ENCODE measurements at regions not wholly inside any gene's neighbourhood (a gene's known extent, or its start where the extent isn't known, plus 50 kb on each side); places are given as distances from the start of the nearest gene placed in this dataset.

DNA sequence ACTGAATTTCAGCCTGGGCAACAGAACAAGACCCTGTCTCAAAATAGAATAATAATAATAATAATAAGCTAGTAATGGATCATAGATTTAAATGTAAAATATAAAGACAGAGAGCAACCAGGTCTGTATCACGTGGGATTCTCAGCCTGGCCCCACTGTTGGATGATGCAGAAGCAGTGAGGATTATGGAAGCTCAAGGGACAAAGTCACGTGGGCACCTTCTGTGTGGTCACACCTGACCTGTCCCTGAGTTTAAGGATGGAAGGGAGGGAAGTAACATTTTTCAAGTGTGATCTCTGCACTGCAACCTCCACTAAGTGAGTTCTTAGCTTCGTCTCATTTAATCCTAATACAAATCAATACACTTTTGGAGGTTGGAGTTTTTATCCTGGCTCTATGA, 212.5 kb upstream of the IER5L start:
- DNase-seq (ENCODE audit: low read depth in 4 of 4, low spot score in 1 of 4): no peak

DNA sequence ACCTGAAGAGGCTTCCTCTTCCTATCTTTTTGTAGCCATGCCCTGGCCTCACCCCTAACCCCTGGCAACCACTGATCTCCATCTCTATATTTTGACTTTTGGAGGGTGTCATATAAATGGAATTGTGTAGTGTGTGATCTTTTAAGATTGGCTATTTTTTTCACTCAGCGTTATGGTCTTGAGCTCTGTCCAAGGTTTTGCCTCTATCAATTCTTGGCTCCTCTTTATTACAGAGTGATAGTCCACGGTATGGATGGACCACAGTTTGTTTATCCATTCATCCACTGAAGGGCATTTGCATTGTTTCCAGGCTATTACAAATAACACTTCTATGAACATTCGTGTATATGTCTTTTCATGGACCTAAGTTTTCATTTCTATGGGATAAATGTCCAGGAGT, 209.8 kb upstream of the IER5L start:
- no peak for DNase-seq (ENCODE audit: low read depth in 4 of 4, low spot score in 1 of 4)

DNA sequence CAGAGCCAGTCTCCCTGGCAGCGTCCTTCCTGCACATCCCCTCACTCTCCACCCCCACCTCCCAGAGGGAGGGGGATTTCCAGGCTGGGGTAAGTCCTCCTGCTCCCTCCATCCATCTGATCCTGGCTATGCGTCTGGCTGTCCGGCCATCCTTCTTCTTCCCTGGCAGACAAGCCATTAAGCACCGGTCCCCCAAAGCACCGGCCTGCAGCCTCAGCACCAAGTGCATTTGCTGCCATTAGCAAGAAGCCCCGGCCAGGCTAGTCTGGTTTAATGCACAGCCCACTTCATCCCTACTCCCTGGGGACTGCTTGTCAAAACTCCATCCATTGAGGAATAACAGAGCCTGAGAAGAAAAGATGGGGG, 208.7 kb upstream of the IER5L start:
- DNase-seq (ENCODE audit: low read depth in 4 of 4, low spot score in 1 of 4): no peak

DNA sequence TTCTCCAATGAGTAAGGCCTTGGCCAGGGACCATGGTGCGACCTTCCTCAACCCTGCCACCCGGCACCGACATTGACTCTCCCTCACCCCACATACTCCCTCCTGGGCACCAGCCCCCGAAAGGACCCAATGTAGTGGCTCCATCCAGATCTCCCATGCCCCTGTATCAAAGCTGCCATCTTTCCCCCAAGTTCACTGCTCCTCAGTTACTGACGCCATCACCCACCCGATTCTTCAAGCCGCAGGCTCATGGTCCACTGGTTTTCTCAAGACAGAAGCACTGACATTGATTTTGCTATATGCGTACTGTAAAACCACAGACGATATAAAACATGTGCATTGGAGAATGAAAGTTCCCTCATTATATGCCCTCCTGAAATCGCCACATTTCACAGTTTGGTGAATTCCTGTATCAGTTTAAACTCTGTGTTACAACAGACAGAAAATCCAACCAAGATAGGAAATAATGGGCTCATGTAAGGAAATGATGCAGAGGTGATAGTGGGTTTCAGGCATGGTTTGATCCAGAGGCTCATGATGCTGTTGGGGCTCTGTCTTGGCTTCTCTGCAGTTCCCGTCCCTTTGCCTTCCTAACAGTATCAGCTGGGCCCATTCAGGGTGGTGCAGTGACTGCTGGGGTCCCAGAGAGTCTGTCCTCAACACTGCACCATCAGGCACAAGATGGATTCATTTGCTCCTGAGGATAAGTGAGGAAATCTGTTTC, 207.3 kb upstream of the IER5L start:
- no peak for DNase-seq (ENCODE audit: low read depth in 4 of 4, low spot score in 1 of 4)

DNA sequence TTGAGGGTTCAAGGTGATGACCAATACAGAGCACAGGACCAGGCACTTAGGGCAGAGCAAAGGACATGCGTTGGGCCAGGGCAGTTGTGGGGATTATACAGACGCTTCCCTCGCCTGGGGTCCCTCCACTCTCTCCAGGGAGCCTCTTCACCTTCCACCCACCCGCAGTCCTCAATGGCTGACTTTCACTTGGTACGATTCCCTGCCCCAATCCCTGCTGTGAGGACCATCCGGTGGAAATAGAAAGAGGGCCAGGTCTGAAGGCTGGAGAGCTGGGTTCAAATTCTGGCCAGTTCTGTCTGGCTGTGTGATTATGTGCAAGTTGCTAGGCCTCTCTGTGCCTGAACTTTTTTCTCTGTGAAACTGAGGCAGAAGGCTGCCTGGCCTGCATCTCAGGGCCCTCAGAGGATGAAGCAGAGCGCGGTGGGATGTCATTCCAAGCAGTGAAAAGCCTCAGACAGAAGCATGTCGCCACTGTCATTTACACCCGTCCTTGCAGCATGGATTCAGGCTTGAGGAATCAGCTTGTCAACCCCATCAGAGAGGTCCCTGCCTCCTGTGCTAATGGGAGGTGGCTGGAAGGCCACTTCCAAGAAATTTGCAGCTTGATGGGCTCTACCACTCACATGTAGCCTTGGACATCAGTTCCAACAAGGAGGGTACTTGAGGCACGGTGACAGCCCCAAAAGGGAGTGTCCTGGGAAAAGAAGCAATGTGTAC, 206.6 kb upstream of the IER5L start:
- DNase-seq (ENCODE audit: low read depth in 4 of 4, low spot score in 1 of 4): no peak

DNA sequence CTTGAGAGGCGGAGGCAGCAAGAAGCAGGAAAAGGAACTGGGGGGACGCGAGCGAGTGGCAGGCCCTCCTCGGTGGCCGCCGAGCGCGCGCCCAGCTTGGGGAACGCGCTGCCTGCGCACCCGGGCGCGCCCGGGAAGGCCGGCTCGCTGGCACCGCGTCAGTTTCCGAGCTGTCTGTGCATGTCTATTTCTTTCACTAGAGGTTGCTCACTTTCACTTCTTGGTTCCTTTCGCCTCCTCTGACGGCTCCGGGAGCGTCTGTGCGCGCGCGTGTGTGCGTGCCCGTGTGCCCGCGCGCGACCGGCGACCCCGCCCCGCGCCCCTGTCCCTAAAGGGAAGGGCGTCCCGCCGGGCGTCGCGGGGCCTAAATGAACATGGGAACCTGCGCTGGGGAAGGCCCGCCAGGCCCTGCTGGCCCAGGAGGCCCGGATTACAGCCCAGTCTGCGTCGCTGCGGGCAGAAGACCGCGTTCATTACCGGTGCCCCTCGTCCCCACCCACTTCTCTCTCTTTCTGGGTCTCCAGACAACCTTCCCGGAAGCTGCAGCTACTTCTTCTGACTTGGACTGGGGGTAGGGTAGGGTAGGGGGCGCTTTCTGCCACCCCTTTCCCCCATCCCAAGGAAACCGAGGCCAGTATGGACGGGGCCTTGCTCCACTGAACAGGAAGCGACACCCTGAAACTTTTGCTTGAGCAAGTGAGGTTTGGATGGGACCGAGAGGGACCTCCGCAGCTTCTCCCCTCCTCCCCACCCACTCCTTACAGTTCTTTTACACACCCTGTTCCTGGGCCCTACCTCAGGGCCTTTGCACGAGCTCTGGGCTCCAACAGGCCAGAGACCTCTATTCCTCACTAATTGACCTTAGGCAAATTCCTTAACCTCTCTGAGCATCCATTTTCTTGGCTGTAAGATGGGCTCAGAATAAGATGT, 205.8 kb upstream of the IER5L start:
- peak; percentile 19 to 47 (median 38) for DNase-seq (ENCODE audit: low read depth in 4 of 4, low spot score in 1 of 4)

DNA sequence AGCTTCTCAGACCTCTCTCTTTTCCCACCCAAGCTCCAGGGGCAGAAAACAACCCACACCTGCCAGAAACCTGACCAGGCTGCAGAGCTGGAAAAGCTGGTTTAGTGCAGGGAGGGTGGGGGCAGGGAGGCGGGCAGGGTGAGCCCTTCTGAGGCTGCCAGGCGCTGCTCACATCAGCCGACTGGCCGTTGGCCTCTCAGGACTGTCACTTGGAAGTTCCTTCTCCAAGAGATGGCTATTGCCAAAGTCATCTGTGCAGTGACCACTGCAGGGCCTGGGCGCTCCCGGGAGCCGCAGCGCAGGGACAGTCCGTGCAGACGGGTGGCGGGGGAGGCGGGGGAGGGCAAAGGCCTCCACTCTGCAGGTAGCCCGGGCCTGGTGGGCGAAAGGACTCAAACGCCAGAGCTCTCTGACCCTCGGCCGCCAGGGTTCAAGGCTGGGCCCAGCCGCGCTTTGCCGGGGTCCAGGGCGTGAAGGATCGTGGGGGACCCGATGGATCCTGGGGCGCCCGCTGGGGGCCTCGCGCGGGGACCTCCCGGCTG, 205.0 kb upstream of the IER5L start:
- no peak for DNase-seq (ENCODE audit: low read depth in 4 of 4, low spot score in 1 of 4)

DNA sequence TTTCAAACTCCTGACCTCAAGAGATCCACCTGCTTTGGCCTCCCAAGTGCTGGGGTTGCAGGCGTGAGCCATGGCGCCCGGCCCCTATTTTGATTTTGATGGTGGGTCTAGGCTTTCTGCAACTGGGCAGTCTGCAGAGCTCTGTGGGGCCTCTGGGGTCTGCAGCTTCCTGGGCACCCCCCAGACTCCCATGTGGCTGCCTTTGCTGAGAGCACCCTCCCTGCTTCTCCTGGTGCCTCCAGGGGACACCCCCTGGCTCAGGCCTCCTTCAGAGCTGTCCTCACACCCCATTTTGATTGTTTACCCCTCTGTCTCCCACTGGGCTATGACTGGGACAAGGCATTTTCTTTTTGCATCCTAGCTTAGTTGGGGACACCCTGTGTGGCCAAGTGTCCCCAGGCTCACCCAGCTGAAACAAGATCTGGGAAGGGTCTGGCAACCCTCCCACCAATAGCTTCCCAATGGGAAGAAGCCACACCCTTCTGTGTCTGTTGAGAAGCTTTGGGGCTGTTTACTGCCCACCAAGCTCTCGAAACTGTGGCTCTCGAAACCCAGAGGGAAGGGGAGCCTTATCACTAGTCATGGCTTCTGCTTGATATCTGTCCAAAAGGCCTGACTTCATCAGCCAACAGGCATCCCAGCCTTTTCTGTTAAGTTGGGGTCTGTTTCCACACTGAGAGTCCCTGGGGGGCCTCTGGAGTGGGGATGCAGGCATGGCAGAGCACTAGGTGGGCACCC, 204.4 kb upstream of the IER5L start:
- DNase-seq (ENCODE audit: low read depth in 4 of 4, low spot score in 1 of 4): no peak

DNA sequence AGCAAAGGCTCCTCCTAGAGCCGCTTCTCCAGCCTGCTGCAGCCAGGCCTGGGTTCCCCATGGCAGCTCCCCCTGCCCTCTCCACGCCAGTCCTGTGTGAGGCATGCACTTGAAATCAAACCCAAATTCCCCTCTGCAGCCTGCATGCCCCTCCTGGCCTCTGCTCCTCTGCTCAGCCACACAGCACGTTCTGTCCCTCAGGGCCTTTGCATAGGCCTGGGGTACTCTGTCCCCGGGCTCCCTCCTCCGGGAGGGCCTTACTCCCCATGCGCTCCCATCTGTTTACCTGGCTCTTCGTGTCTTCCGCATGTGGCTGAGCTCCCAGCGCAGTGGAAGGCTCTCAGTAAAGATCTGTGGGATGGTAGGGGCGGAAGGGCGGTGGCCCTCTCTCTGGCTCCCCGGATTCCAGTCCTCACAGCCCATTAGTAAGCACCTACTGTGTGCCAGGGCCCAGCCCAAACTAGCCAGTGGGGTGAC, 203.5 kb upstream of the IER5L start:
- DNase-seq (ENCODE audit: low read depth in 4 of 4, low spot score in 1 of 4): no peak

DNA sequence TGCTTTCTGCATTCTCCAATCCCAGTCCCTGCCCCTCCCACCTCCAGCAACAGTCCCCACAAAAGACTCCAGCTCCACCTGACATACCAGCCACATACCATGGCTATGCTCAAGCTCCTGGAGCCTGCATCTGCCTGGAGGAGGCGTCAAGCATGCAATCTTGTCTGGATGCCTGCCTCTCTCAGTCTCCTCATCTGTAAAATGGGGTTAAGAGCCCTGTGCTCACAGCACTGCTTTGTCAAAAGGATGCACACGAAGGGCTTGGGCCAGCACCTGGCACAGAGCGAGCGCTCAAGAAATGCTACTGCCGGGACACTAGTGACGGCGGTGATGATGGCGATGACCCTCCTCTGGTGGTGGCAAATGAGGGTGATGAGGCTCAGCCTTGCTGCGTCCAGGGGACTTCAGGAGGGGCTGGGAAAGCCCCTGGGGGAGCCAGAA, 202.9 kb upstream of the IER5L start:
- no peak for DNase-seq (ENCODE audit: low read depth in 4 of 4, low spot score in 1 of 4)

DNA sequence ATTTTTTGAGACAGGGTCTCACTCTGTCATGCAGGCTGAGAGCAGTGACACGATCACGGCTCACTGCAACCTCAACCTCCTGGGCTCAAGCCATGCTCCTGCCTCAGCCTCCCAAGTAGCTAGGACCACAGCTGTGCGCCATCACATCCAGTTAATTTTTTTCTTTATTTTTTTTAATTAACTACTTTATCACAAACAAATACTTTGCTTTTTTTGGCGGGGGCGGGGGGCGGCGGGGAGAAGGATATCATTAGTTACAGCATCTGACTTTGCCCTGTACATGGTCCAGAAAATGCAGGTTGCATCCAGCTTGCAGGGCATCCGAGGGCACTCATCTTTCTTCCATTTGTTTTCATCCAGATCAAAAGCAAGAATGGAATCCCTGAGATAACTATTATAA, 201.8 kb upstream of the IER5L start:
- DNase-seq (ENCODE audit: low read depth in 4 of 4, low spot score in 1 of 4): no peak

DNA sequence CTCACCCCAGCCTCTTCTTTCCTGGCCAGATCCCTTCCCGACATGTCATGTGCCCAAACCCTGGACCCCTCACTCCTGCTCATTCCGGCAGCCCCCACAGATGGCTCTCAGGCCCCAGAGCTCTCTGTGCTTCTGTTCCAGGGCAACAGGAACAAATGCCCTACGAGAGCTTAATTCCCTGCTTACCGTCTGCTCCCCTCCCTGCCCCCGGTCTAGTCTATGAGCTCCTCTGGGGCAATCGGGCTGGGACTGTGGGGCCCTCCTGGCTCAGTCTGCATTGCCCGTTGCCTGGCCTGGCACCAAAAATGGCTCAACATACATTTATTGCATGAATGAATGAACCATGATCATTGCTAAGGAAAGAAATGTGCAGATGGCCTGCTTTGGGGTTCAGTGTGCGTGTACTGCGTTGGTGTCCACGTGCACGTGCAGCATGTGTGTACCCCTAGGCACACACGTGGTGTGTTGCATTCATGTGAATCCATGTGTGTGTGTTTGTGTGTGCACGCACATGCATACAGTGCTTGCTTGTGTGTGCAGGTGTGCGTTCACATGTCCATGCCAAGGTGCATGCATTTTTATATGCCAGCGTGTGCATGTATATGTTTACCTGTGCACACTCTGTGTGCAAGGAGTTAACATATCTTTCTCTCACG, 201.2 kb upstream of the IER5L start:
- DNase-seq (ENCODE audit: low read depth in 4 of 4, low spot score in 1 of 4): no peak

DNA sequence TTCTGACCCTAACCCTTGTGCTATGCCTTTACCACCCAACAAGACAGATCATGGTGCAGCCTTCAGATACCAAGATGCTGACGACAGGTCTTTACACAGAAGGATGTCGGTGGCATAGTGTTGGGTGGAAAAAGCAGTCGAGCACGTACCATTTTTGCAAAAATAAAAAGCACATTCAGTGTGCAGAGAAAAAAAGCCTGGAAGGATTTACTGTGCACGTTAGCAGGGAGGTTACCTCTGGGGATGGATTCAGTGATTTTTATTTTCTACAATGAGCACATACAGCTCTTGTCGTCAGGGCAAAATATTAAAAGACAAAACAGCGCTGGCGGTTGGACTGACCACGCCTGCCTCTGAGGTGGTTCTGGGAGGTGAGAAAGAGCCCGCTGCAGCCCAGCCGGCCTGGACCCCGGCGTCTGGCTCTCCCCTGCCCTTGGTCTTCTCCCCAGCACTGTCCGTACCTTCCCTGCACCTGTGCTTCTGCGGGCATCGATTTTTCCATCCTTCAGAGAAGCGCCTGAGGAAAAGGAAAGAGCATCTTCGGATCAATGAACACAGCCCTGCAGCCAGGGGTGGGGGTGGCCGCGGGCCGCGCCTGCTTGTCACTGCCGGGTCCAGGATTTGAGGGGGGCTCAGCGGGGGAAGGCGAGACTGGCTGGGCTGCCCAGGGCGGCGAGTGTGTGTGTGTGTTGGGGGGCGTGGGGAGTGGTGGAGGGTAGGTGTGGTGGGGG, 200.0 kb upstream of the IER5L start:
- no peak for DNase-seq (ENCODE audit: low read depth in 4 of 4, low spot score in 1 of 4)

DNA sequence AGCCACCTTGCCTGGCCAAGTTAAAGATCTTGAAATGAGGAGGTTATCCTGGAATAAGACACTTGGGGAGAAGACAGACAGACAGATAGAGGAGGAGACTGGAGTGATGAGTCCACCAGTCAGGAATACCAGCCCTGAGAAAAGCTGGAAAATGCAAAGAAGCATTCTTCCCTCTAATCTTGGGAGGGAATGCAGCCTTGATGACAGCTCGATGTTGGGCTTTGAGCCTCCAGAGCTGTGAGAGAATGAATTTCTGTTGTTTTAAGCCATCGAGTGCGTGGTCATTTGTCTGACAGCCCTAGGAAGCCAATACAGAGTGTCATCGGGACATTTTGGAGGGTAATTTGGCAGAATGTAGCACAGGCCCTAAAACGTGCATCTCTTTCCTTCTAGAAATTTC, 199.1 kb upstream of the IER5L start:
- no peak for DNase-seq (ENCODE audit: low read depth in 4 of 4, low spot score in 1 of 4)

DNA sequence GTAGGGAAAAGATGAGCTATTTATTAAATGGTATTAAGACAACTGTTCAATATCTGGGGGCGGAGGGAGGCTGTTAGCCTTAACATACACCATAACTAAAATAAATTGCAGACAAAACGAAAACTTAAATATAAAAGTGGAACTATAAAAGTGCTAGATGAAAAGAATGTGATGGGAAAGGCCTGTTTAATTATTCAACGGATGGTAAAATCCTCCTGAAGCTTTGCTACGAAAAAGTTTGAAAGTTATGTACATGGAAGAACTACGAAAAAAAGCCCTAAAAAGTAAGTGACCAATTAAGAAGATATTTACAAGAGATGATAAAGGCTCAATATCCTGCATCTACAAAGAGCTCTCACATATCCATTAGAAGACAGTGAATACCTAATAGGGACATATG, 197.8 kb upstream of the IER5L start:
- no peak for DNase-seq (ENCODE audit: low read depth in 4 of 4, low spot score in 1 of 4)

DNA sequence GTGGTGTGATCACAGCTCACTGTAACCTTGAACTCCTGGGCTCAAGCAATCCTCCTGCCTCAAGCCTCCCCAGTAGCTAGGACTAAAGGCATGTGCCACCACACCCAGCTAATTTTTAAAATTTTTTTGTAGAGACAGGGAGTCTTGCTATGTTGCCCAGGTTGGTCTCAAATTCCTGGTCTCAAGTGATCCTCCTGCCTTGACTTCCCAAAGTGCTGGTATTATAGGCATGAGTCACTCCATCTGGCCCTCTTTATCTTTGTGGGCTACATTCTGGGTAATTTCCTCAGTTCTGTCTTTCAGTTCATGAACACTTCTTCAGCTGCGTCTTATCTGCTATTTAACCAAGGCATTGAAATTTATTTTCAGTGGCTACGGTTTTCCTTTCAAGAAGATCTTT, 196.6 kb upstream of the IER5L start:
- DNase-seq (ENCODE audit: low read depth in 4 of 4, low spot score in 1 of 4): no peak

DNA sequence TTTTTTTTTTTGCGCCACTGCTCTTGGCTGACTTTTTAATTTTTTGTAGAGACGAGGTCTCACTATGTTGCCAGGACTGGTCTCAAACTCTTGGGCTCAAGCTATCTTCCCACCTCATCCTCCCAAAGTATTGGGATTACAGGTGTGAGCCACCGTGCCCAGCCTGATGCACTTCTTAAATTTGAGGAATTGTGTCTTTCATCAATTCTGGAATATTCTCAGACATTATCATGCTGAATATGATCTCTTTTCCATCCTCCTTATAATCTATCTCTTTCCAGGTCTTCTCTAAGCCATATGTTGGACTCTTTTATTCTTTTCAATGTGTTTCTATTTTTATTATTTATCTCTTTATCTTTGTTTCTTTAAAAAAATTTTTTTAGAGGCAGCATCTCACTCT, 196.2 kb upstream of the IER5L start:
- no peak for DNase-seq (ENCODE audit: low read depth in 4 of 4, low spot score in 1 of 4)

DNA sequence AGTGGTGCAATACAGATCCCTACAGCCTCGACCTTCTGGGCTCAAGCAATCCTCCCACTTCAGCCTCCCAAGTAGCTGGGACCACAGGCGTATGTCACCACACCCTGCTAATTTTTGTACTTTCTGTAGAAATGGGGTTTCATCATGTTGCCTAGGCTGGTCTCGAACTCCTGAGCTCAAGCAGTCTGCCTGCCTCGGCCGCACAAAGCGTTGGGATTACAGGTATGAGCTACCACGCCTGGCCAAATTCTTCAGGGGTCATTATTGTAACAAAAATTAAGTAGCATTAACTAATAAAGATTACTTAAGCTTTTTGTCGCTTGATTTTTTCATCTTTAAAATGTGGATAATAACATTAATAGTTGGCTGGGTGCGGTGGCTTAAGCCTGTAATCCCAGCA, 195.3 kb upstream of the IER5L start:
- DNase-seq (ENCODE audit: low read depth in 4 of 4, low spot score in 1 of 4): no peak

DNA sequence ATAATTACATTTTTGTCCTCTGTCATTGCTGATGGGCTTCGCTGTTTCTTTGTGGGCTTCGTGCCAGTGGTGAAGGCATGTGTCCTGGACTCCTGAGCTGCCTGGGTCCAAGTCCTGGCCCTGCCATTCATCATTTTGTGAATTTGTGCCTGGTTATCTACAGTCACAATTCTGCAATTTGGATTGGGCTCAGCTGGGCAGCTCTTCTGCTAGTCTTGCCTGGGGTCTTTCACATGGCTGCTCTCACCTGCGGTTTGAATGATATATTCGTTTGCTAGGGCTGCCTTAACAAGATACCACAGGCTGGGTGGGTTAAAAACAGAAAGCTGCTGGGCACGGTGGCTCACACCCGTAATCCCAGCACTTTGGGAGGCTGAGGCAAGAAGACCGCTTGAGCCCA, 192.7 kb upstream of the IER5L start:
- no peak for DNase-seq (ENCODE audit: low read depth in 4 of 4, low spot score in 1 of 4)

Measured in stimulated activated CD4-positive, alpha-beta T cell treated with anti-CD3 and anti-CD28 coated beads, Interleukin-1b, Interleukin-23, amount 100 ng/mL, for 24 hours (primary cell).